HCT116 (cell line): ENCODE measurements at regions not wholly inside any gene's neighbourhood (a gene's known extent, or its start where the extent isn't known, plus 50 kb on each side); places are given as distances from the start of the nearest gene placed in this dataset.

Source experiments
- ATAC-seq: fragments of 200-7000 bp; cut with Tn5 transposase; 2 replicates; pipeline ENCODE4 v1.9.1; 2020; ENCODE audit warnings: mild to moderate bottlenecking, moderate library complexity
- BruUV-seq: library from RNA; stranded (reverse); fragments of 400-500 nt; replicated peaks from 2 replicates; lab custom pipeline; 2021; lab: Mats Ljungman, UMichigan
- CTCF ChIA-PET: fragments of 300-600 bp; sonication (Branson Sonifier 250); formaldehyde crosslinking; loops from one replicate; lab custom pipeline; 2021; ENCODE audit warnings: antibody characterized with exemption; lab: Charles Lee
- POLR2A ChIA-PET: fragments of 300-600, 350-600 bp; sonication (Branson Sonifier 250); formaldehyde crosslinking; loops from one replicate; lab custom pipeline; 2021; ENCODE audit warnings: antibody characterized with exemption; lab: Charles Lee
- RAD21 ChIA-PET, 2 experiments: fragments of 300-600 bp; sonication (Branson Sonifier 250); formaldehyde crosslinking; loops; one replicate each; lab custom pipeline; 2023; ENCODE audit warnings: low total read pairs in 2 of 2; ENCODE audit not compliant: uncharacterized antibody in 2 of 2, unreplicated experiment in 2 of 2, low non-redundant PET in 1 of 2; lab: Charles Lee
- DNase-seq: peaks from one replicate; pipeline ENCODE4 v3.0.0-alpha.2; 2010; ENCODE audit warnings: low read depth, low spot score
- H2AFZ ChIP-seq: fragments of 200-600 bp; shearing (Covaris generic), sonication (generic); 2 replicates; pipeline ENCODE4 v1.6.1; 2017; ENCODE audit warnings: low read depth, mixed run types, mixed read lengths, antibody characterized with exemption, low read length; ENCODE audit not compliant: poor library complexity, severe bottlenecking
- H3K27ac ChIP-seq: 2 replicates; pipeline ENCODE4 v1.5.1; 2012; ENCODE audit warnings: low read depth, low read length
- H3K27me3 ChIP-seq: fragments of 200-600 bp; sonication (generic); 2 replicates; pipeline ENCODE4 v1.6.1; 2016; ENCODE audit warnings: mixed run types, low read length, mixed read lengths; ENCODE audit not compliant: insufficient read depth
- H3K36me3 ChIP-seq, 2 experiments: fragments of 200-500 bp in 1 of 2; fragments of 200-600 bp in 1 of 2; sonication (Bioruptor generic) in 1 of 2; sonication (generic) in 1 of 2; 2 replicates each; pipeline versions ENCODE4 v1.5.1 to v1.6.1; 2014 to 2016; ENCODE audit warnings: low read length in 2 of 2, inconsistent platforms in 1 of 2, mixed read lengths in 1 of 2, mixed run types in 1 of 2; ENCODE audit not compliant: insufficient read depth in 2 of 2, control insufficient read depth in 1 of 2
- H3K4me1 ChIP-seq, 2 experiments: fragments of 200-600 bp in 1 of 2; sonication (generic) in 1 of 2; 2 replicates each; pipeline versions ENCODE4 v1.5.1 to v1.6.1; 2012 to 2017; ENCODE audit warnings: low read length in 2 of 2, inconsistent platforms in 1 of 2, mild to moderate bottlenecking in 1 of 2, mixed read lengths in 1 of 2, mixed run types in 1 of 2, moderate library complexity in 1 of 2; ENCODE audit not compliant: insufficient read depth in 2 of 2, control insufficient read depth in 1 of 2
- H3K4me2 ChIP-seq: fragments of 200-600 bp; sonication (generic); 2 replicates; pipeline ENCODE4 v1.6.1; 2017; ENCODE audit warnings: mixed run types, low read length, mixed read lengths
- H3K4me3 ChIP-seq, 2 experiments: fragments of 200-600 bp in 1 of 2; sonication (generic) in 1 of 2; replicated peaks in 1 of 2; 2 replicates each; pipeline ENCODE4 v1.5.1; 2011 to 2016; ENCODE audit warnings: low read length in 2 of 2, control low read depth in 1 of 2, low read depth in 1 of 2, mild to moderate bottlenecking in 1 of 2, mixed read lengths in 1 of 2, mixed run types in 1 of 2
- H3K79me2 ChIP-seq: fragments of 200-600 bp; sonication (generic); 2 replicates; pipeline ENCODE4 v1.6.1; 2017; ENCODE audit warnings: mild to moderate bottlenecking, mixed run types, low read length, moderate library complexity, mixed read lengths; ENCODE audit not compliant: insufficient read depth
- H3K9ac ChIP-seq: fragments of 200-600 bp; sonication (generic); 2 replicates; pipeline ENCODE4 v1.6.1; 2016; ENCODE audit warnings: low read length, mixed read lengths
- H3K9me2 ChIP-seq: fragments of 200-600 bp; sonication (generic), shearing (Covaris generic); 2 replicates; pipeline ENCODE4 v1.6.1; 2017; ENCODE audit warnings: mixed run types, mild to moderate bottlenecking, moderate library complexity; ENCODE audit not compliant: insufficient read depth
- H3K9me3 ChIP-seq, 2 experiments: fragments of 200-500 bp in 1 of 2; fragments of 200-600 bp in 1 of 2; sonication (Bioruptor generic) in 1 of 2; sonication (generic) in 1 of 2; 2 replicates each; pipeline ENCODE4 v1.6.1; 2014 to 2017; ENCODE audit warnings: low read length in 2 of 2, mixed read lengths in 2 of 2, inconsistent platforms in 1 of 2, low read depth in 1 of 2, mild to moderate bottlenecking in 1 of 2, mixed run types in 1 of 2, moderate library complexity in 1 of 2; ENCODE audit not compliant: control insufficient read depth in 1 of 2, insufficient read depth in 1 of 2
- H4K20me1 ChIP-seq: fragments of 200-600 bp; sonication (generic), shearing (Covaris generic); 2 replicates; pipeline ENCODE4 v1.6.1; 2017; ENCODE audit warnings: mixed run types, mild to moderate bottlenecking, moderate library complexity; ENCODE audit not compliant: insufficient read depth
- CBX3 ChIP-seq: IDR thresholded peaks from 2 replicates; pipeline ENCODE4 v1.6.1; 2012; ENCODE audit warnings: low read depth
- CEBPB ChIP-seq: IDR thresholded peaks from 2 replicates; pipeline ENCODE4 v1.6.1; 2012; ENCODE audit warnings: low read depth
- ELF1 ChIP-seq: IDR thresholded peaks from 2 replicates; pipeline ENCODE4 v1.6.1; 2012; ENCODE audit warnings: low read depth, borderline replicate concordance
- EZH2 ChIP-seq: fragments of 200-600 bp; sonication (generic); IDR thresholded peaks from 2 replicates; pipeline ENCODE4 v1.6.1; 2017; ENCODE audit warnings: antibody characterized with exemption, mixed run types
- EZH2phosphoT487 ChIP-seq: fragments of 200-600 bp; IDR thresholded peaks from 2 replicates; pipeline ENCODE4 v1.6.1; 2018; ENCODE audit warnings: antibody characterized with exemption, borderline replicate concordance
- FOSL1 ChIP-seq: IDR thresholded peaks from 2 replicates; pipeline ENCODE4 v1.6.1; 2012; ENCODE audit warnings: low read depth
- JUND ChIP-seq: IDR thresholded peaks from 2 replicates; pipeline ENCODE4 v1.6.1; 2012
- MAX ChIP-seq: IDR thresholded peaks from 2 replicates; pipeline ENCODE4 v1.6.1; 2012
- POLR2A ChIP-seq: IDR thresholded peaks from 2 replicates; pipeline ENCODE4 v1.7.0; 2011; ENCODE audit warnings: borderline replicate concordance; ENCODE audit not compliant: insufficient read depth, insufficient read length; ENCODE audit errors: extremely low read depth
- REST ChIP-seq: IDR thresholded peaks from 2 replicates; pipeline ENCODE4 v1.6.1; 2012; ENCODE audit warnings: low read depth
- SIN3A ChIP-seq: IDR thresholded peaks from 2 replicates; pipeline ENCODE4 v1.6.1; 2012; ENCODE audit warnings: low read depth
- SP1 ChIP-seq: IDR thresholded peaks from 2 replicates; pipeline ENCODE4 v1.6.1; 2012; ENCODE audit warnings: low read depth
- SRF ChIP-seq: IDR thresholded peaks from 2 replicates; pipeline ENCODE4 v1.6.1; 2012; ENCODE audit warnings: low read depth
- TCF7L2 ChIP-seq: IDR thresholded peaks from 2 replicates; pipeline ENCODE4 v1.7.0; 2011; ENCODE audit warnings: borderline replicate concordance, inconsistent platforms; ENCODE audit not compliant: insufficient read depth, insufficient read length; ENCODE audit errors: extremely low read depth
- YY1 ChIP-seq: IDR thresholded peaks from 2 replicates; pipeline ENCODE4 v1.6.1; 2011; ENCODE audit warnings: low read length, low read depth, moderate library complexity, mild to moderate bottlenecking; ENCODE audit not compliant: insufficient replicate concordance; ENCODE audit errors: extremely low read depth
- ZBTB33 ChIP-seq: IDR thresholded peaks from 2 replicates; pipeline ENCODE4 v1.6.1; 2011; ENCODE audit warnings: mild to moderate bottlenecking, low read length, moderate library complexity; ENCODE audit not compliant: insufficient replicate concordance; ENCODE audit errors: extremely low read depth
- ZNF274 ChIP-seq: fragments of 200-500 bp; sonication (Bioruptor generic); IDR thresholded peaks from 2 replicates; pipeline ENCODE4 v1.6.1; 2014; ENCODE audit warnings: mild to moderate bottlenecking, low read depth, low read length, inconsistent platforms
- intact Hi-C: fragments of 100-400 bp; cut with micrococcal nuclease; formaldehyde crosslinking; loops from 2 replicates; pipeline ENCODE4 v1.10.0; 2022

- RAD21 ChIA-PET = interaction anchor here in 1 of 2 experiments (0.6 kb wide), 1 partner anchor 9 kb away, joined by 3 read pairs; no protein-coding TSS in a partner anchor
- H3K79me2 ChIP-seq = no peaks in the 10 kb centered on the region
- no peak overlapping the region for H2AFZ ChIP-seq
- H3K36me3 ChIP-seq = no peaks in the 10 kb centered on the region
- H3K4me3 ChIP-seq = no peak overlapping the region
- intact Hi-C loops = no loop called here
- no peak overlapping the region for H3K9ac ChIP-seq
- ATAC-seq (no peak), DNase-seq (no peak)
- H3K9me3 ChIP-seq = no peaks in the 10 kb centered on the region
- no peak overlapping the region for H3K4me2 ChIP-seq
- POLR2A ChIA-PET = no interaction called here
- H4K20me1 ChIP-seq = no peaks in the 10 kb centered on the region
- CTCF ChIA-PET = interaction anchor here (2.2 kb wide), 1 partner anchor 10 kb away, joined by 9 read pairs; no protein-coding TSS in a partner anchor
- BruUV-seq = no TSS peak
- H3K9me2 ChIP-seq = no peaks in the 10 kb centered on the region
- no peak overlapping the region for H3K27ac ChIP-seq
- no peaks in the 10 kb centered on the region for H3K4me1 ChIP-seq
- no peaks in the 10 kb centered on the region for H3K27me3 ChIP-seq
- TF ChIP-seq CBX3 (no peak), ELF1 (no peak), POLR2A (no peak), FOSL1 (no peak), SP1 (no peak), MAX (no peak), ZNF274 (no peak), CEBPB (no peak), EZH2 (no peak), REST (no peak), JUND (no peak), ZBTB33 (no peak), SIN3A (no peak), TCF7L2 (no peak), EZH2phosphoT487 (no peak), YY1 (no peak), SRF (no peak)
Measured at GRCh38 chr3:102664126-102664525, 229.3 kb downstream of the ZPLD1 start.
